GM18502 (cell line): ENCODE measurements at regions not wholly inside any gene's neighbourhood (a gene's known extent, or its start where the extent isn't known, plus 50 kb on each side); places are given as distances from the start of the nearest gene placed in this dataset.
A peak's percentile ranks its signal among the peaks of the same experiment; 100 is the strongest.
"Not testable (repeated sequence)": the region's sequence is repeated elsewhere in the genome, so short reads cannot be mapped to it uniquely, and the experiment has no call there.

ENCODE experiments used
- ATAC-seq: cut with Tn5 transposase; IDR thresholded peaks from one replicate; pipeline ENCODE4 v1.9.1; 2021; ENCODE audit warnings: mild to moderate bottlenecking; ENCODE audit not compliant: unreplicated experiment, poor library complexity

GRCh38 chr2:57386305-57386704, 660.3 kb upstream of the VRK2 start:
- ATAC-seq: no peak

- no peak for ATAC-seq
Measured at GRCh38 chr2:57396355-57397098, 650.1 kb upstream of the VRK2 start.

- no peak for ATAC-seq
Measured at GRCh38 chr2:57397550-57398360, 648.9 kb upstream of the VRK2 start.

GRCh38 chr2:57399057-57399456, 647.5 kb upstream of the VRK2 start:
- ATAC-seq: no peak

- no peak for ATAC-seq
Measured at GRCh38 chr2:57402096-57402495, 644.5 kb upstream of the VRK2 start.

GRCh38 chr2:57402755-57403154, 643.9 kb upstream of the VRK2 start:
- ATAC-seq: no peak

GRCh38 chr2:57407772-57408201, 638.8 kb upstream of the VRK2 start:
- ATAC-seq: no peak

GRCh38 chr2:57408587-57408986, 638.0 kb upstream of the VRK2 start:
- ATAC-seq: no peak

GRCh38 chr2:57417007-57417406, 629.6 kb upstream of the VRK2 start:
- no peak for ATAC-seq

GRCh38 chr2:57418859-57419346, 627.7 kb upstream of the VRK2 start:
- ATAC-seq: not testable (repeated sequence)

- ATAC-seq: no peak
Measured at GRCh38 chr2:57429831-57430230, 616.8 kb upstream of the VRK2 start.

GRCh38 chr2:57432528-57432927, 614.1 kb upstream of the VRK2 start:
- ATAC-seq: no peak

- ATAC-seq: no peak
Measured at GRCh38 chr2:57434441-57434840, 612.2 kb upstream of the VRK2 start.

- no peak for ATAC-seq
Measured at GRCh38 chr2:57434972-57435371, 611.6 kb upstream of the VRK2 start.

- ATAC-seq: no peak
Measured at GRCh38 chr2:57437077-57437476, 609.5 kb upstream of the VRK2 start.

GRCh38 chr2:57440437-57440836, 606.2 kb upstream of the VRK2 start:
- no peak for ATAC-seq

GRCh38 chr2:57443086-57443485, 603.5 kb upstream of the VRK2 start:
- no peak for ATAC-seq

GRCh38 chr2:57443973-57444521, 602.6 kb upstream of the VRK2 start:
- ATAC-seq: no peak

- ATAC-seq: no peak
Measured at GRCh38 chr2:57444752-57445430, 601.7 kb upstream of the VRK2 start.

- ATAC-seq: no peak
Measured at GRCh38 chr2:57448816-57449215, 597.8 kb upstream of the VRK2 start.

GRCh38 chr2:57450170-57450569, 596.4 kb upstream of the VRK2 start:
- peak; percentile 81 for ATAC-seq
